K562 (cell line): ENCODE measurements at regions not wholly inside any gene's neighbourhood (a gene's known extent, or its start where the extent isn't known, plus 50 kb on each side); places are given as distances from the start of the nearest gene placed in this dataset.

Experiments
- ATAC-seq: fragments of 200-7000 bp; cut with Tn5 transposase; 3 replicates; pipeline ENCODE4 v1.9.1; 2020; ENCODE audit warnings: moderate library complexity
- BruUV-seq: library from RNA; stranded (reverse); fragments of 400-500 nt; replicated peaks from 2 replicates; lab custom pipeline; 2021; lab: Mats Ljungman, UMichigan
- CTCF ChIA-PET: fragments of 300-600 bp; formaldehyde crosslinking; extraction: SDS; loops from one replicate; lab custom pipeline; 2021; ENCODE audit warnings: low intra/inter-chr PET ratio; lab: Yijun Ruan, JAX
- POLR2A ChIA-PET: fragments of 300-600, 350-650 bp; sonication (Branson Sonifier 250); formaldehyde crosslinking; extraction: SDS; loops from one replicate; lab custom pipeline; 2021; ENCODE audit warnings: antibody characterized with exemption, inconsistent platforms; lab: Yijun Ruan, JAX
- DNase-seq, 4 experiments: peaks; one replicate each; pipeline versions ENCODE4 v3.0.0 to v3.0.0-alpha.2; 2011 to 2018; ENCODE audit warnings: low spot score in 3 of 4, mixed read lengths in 3 of 4; ENCODE audit errors: extremely low read depth in 1 of 4
- FAIRE-seq: peaks from 2 replicates; lab custom pipeline; 2011; peaks lifted over from hg19 to GRCh38; lab: Jason Lieb, UNC
- H2AFZ ChIP-seq: 2 replicates; pipeline ENCODE4 v1.6.0; 2011; ENCODE audit warnings: low read depth, low read length, control low read depth, inconsistent platforms
- H3K27ac ChIP-seq: fragments of 200-600 bp; 3 replicates; pipeline ENCODE4 v1.8.0; 2011; ENCODE audit warnings: low read depth, mild to moderate bottlenecking, control low read depth, inconsistent platforms, low read length, moderate library complexity, mixed read lengths; ENCODE audit errors: extremely low read depth
- H3K27me3 ChIP-seq, 2 experiments: fragments of 300-600 bp in 1 of 2; 2 replicates in 1 of 2; 3 replicates in 1 of 2; pipeline versions ENCODE4 v1.6.0 to v1.8.0; 2011; ENCODE audit warnings: inconsistent platforms in 2 of 2, low read length in 2 of 2, mild to moderate bottlenecking in 1 of 2, mixed read lengths in 1 of 2, moderate library complexity in 1 of 2; ENCODE audit not compliant: control insufficient read depth in 2 of 2, insufficient read depth in 2 of 2
- H3K36me3 ChIP-seq: fragments of 300-600 bp; 3 replicates; pipeline ENCODE4 v1.8.0; 2011; ENCODE audit warnings: mild to moderate bottlenecking, low read length, inconsistent platforms; ENCODE audit not compliant: control insufficient read depth, insufficient read depth
- H3K4me1 ChIP-seq, 2 experiments: fragments of 200-600 bp in 1 of 2; replicated peaks in 1 of 2; 2 replicates in 1 of 2; 3 replicates in 1 of 2; pipeline versions ENCODE4 v1.5.1 to v1.8.0; 2011; ENCODE audit warnings: inconsistent platforms in 2 of 2, low read length in 2 of 2, mild to moderate bottlenecking in 1 of 2, mixed read lengths in 1 of 2, moderate library complexity in 1 of 2; ENCODE audit not compliant: control insufficient read depth in 2 of 2, insufficient read depth in 2 of 2
- H3K4me2 ChIP-seq: 2 replicates; pipeline ENCODE4 v1.6.1; 2011; ENCODE audit warnings: low read length, control low read depth, inconsistent platforms, mixed read lengths; ENCODE audit not compliant: insufficient read depth
- H3K4me3 ChIP-seq: fragments of 200-600 bp; sonication (generic), shearing (Covaris generic); 2 replicates; pipeline ENCODE4 v1.5.1; 2016; ENCODE audit warnings: control low read depth, inconsistent platforms
- H3K79me2 ChIP-seq: fragments of 200-600 bp; 3 replicates; pipeline ENCODE4 v1.8.0; 2011; ENCODE audit warnings: low read length, inconsistent platforms; ENCODE audit not compliant: control insufficient read depth, insufficient read depth
- H3K9ac ChIP-seq, 2 experiments: 2 replicates each; pipeline versions ENCODE4 v1.6.0 to v1.6.1; 2011; ENCODE audit warnings: low read depth in 2 of 2, low read length in 2 of 2, control low read depth in 1 of 2, inconsistent platforms in 1 of 2, mild to moderate bottlenecking in 1 of 2, mixed read lengths in 1 of 2; ENCODE audit not compliant: insufficient read depth in 1 of 2
- H3K9me1 ChIP-seq: one replicate; pipeline ENCODE4 v1.6.0; 2011; ENCODE audit warnings: inconsistent platforms, mild to moderate bottlenecking, low read length, moderate library complexity; ENCODE audit not compliant: control insufficient read depth, insufficient read depth
- H3K9me3 ChIP-seq: replicated peaks from 2 replicates; pipeline ENCODE4 v1.5.1; 2011; ENCODE audit warnings: low read depth, low read length, inconsistent platforms; ENCODE audit not compliant: control insufficient read depth, insufficient read depth
- H4K20me1 ChIP-seq: replicated peaks from 2 replicates; pipeline ENCODE4 v1.6.1; 2011; ENCODE audit warnings: low read length, inconsistent platforms, mixed read lengths; ENCODE audit not compliant: control insufficient read depth, insufficient read depth
- ARID2 ChIP-seq: fragments of 450-650 bp; IDR thresholded peaks from 2 replicates; pipeline ENCODE4 v1.6.1; 2017; ENCODE audit warnings: antibody characterized with exemption, mild to moderate bottlenecking
- FOXJ3 ChIP-seq: sonication (generic); formaldehyde crosslinking; IDR thresholded peaks from 2 replicates; pipeline ENCODE4 v1.4.0; 2020; ENCODE audit warnings: mild to moderate bottlenecking, missing genetic modification reagents
- LCOR ChIP-seq: sonication (generic); formaldehyde crosslinking; IDR thresholded peaks from 2 replicates; pipeline ENCODE4 v1.8.0; 2022; ENCODE audit warnings: mild to moderate bottlenecking, missing genetic modification reagents
- NELFE ChIP-seq: IDR thresholded peaks from 2 replicates; pipeline ENCODE4 v1.6.1; 2011; ENCODE audit warnings: mild to moderate bottlenecking; ENCODE audit not compliant: insufficient read depth, insufficient read length
- SLC30A9 ChIP-seq: fragments of 250-450 bp; sonication (Bioruptor Pico); IDR thresholded peaks from 2 replicates; pipeline ENCODE4 v1.8.0; 2022; ENCODE audit warnings: mild to moderate bottlenecking, moderate library complexity
- SMARCA5 ChIP-seq: fragments of 450-650 bp; IDR thresholded peaks from 2 replicates; pipeline ENCODE4 v1.6.1; 2016
- SP2 ChIP-seq: IDR thresholded peaks from 2 replicates; pipeline ENCODE4 v1.6.1; 2011; ENCODE audit warnings: mild to moderate bottlenecking, low read depth, low read length, moderate library complexity; ENCODE audit not compliant: poor library complexity, severe bottlenecking; ENCODE audit errors: extremely low read depth
- ZBTB12 ChIP-seq: fragments of 250-450 bp; sonication (Bioruptor Pico); IDR thresholded peaks from 2 replicates; pipeline ENCODE4 v1.4.0; 2020
- ZNF511 ChIP-seq: sonication (generic); formaldehyde crosslinking; IDR thresholded peaks from 2 replicates; pipeline ENCODE4 v1.8.0; 2022; ENCODE audit warnings: mild to moderate bottlenecking, missing genetic modification reagents
- WGBS: fragments of 100-300 bp; shearing (Covaris generic); methylation state at CpG from one replicate; pipeline ENCODE4 v1.1.6; 2016; ENCODE audit warnings: low coverage, mixed read lengths; ENCODE audit not compliant: insufficient coverage; ENCODE audit errors: missing lambda C conversion rate; 5-methylcytosine and 5-hydroxymethylcytosine counted together
- in situ Hi-C: fragments of 300-500 bp; cut with MboI; formaldehyde crosslinking; loops from 4 replicates; pipeline ENCODE4 v1.15.0; 2018; ENCODE audit warnings: inconsistent platforms, mixed read lengths
- intact Hi-C: fragments of 100-400 bp; cut with micrococcal nuclease; formaldehyde crosslinking; loops from 2 replicates; pipeline ENCODE4 v1.14.2; 2022

GRCh38 chr16:66265556-66266141, 100.8 kb upstream of the CDH5 start:
- intact Hi-C loops, result no loop called here
- Histone ChIP-seq H3K79me2 (no peaks in the 10 kb centered on the region), H3K4me1 (peaks cover 0 to 7% of the 10 kb centered on the region in 2 experiments; a peak in 2 of 5 replicates), H3K27me3 (peaks cover 0 to 21% of the 10 kb centered on the region in 2 experiments; a peak in 3 of 5 replicates), H4K20me1 (no peaks in the 10 kb centered on the region), H2AFZ (no peak overlapping the region), H3K9me1 (no peaks in the 10 kb centered on the region), H3K9ac (no peak overlapping the region), H3K9me3 (no peaks in the 10 kb centered on the region), H3K4me2 (no peak overlapping the region), H3K4me3 (no peak overlapping the region), H3K36me3 (no peaks in the 10 kb centered on the region), H3K27ac (no peak overlapping the region)
- no peak for DNase-seq
- WGBS, result under 1% methylated on average over 11 of the region's 13 CpGs
- POLR2A ChIA-PET, result no interaction called here
- in situ Hi-C loops, result no loop called here
- ATAC-seq, result no peak
- BruUV-seq, result no TSS peak
- CTCF ChIA-PET, result no interaction called here
- no peak for FAIRE-seq
- TF ChIP-seq ARID2 (no peak), ZBTB12 (CRISPR knock-in tag) (no peak), SP2 (no peak), ZNF511 (CRISPR knock-in tag) (no peak), FOXJ3 (CRISPR knock-in tag) (no peak), NELFE (no peak), SMARCA5 (no peak), SLC30A9 (no peak), LCOR (CRISPR knock-in tag) (no peak)
